CD4-positive, alpha-beta T cell treated with Interleukin-2 at 100 ng/mL for 4 hours (primary cell): ENCODE measurements at regions not wholly inside any gene's neighbourhood (a gene's known extent, or its start where the extent isn't known, plus 50 kb on each side); places are given as distances from the start of the nearest gene placed in this dataset.

Source experiments
- DNase-seq: peaks from one replicate; pipeline ENCODE4 v3.0.0-alpha.2; 2020; ENCODE audit warnings: low spot score

DNA sequence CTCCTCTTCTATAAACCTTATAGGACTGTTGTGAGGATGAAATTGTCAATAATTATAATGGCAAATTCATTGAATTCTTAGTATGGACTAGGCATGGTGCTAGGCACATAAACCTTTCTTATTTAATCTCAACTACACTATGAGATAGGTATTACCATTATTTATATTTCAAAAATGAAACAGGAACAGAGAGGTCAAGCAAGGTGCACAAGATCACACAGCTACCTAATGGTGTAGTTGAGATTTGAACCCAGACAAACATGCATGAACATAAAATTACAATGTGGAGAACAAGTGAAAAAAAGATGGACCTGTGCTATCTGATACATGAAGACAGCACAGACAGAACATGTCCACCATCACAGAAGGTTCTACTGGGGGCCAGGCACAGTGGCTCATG is 156.7 kb downstream of the AXIN2 start:
- DNase-seq: no peak

DNA sequence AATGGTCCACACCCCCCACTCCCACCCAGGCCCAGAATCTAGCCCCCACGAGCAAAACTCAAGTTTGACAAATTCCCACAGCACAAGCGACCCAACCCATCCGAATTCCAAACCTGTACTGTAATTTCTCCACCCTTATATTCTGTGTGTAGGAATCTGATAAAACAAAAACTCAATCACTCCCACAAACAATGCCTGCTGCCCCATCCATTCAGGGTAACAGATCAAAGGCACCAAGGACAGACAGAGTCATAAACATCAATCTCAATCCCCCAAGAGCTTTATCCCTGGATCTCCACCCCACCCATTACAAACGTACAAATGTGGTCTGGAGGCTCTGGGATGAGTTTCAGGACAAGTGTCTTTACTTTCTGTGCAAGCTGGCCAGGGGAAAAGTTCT is 157.8 kb downstream of the AXIN2 start:
- no peak for DNase-seq

DNA sequence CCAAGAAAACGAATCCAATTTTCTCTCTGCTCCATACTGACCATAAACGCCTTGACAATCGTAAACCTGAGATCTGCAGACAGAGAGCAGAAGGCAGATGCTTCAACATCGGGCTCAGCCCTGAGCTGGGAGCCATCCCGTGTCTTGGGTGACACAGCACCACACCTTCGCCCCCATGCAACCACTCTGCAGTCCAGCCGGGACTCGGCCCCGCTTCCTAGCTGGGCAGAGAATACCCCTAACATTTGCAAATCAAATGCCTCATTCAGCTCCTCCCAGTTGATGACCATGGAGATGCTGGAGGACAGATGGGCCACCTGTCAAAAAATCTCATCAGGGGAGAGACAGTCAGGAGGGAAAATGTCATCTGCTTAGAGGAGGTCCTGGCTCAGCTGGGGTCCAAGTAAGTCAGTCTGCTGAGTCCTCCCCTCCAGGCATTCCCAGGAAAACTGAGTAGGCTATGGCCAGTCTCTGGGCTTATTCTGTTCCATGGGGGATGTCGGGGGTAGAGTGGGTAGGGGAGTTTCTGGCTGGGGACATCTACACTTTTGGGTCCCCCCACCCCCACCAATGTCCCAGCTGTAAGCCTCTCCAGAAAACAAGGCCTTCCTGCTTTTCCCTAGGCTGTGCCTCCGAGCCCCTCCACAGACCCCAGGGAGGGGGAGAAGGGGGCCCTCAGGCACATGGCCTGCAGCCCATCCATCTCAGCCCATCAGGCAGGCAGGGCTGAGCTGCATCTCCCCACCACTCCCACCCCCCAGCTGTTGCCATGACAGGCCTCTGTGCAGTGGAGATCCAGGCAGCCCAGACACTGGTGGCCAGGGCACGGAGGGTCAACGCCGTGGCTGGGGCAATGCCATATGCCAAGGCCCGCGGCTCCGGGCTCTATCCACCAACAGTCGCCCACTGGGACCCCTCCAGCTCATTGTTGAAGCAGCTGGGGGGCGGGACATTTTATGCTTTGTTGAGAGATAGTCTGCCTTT is 158.6 kb downstream of the AXIN2 start:
- DNase-seq: no peak

DNA sequence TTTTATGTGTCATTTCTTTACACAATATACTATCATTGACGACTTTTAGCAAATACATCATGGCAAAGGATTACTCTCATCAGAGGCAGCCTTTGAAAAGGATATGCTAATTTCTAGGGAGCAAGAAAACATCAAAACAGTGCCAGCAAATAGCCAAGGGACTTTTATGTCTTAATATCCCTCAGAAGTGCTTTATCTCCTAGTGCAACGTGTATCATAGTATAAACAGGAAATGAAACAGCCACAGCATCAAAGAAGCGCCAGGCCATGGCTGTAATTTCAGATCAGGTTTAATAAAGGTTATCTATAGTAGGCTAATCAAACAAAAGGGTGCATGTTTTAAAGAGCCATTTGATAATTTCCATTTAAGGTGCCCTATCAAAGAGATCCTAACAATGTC is 159.9 kb downstream of the AXIN2 start:
- DNase-seq: no peak

DNA sequence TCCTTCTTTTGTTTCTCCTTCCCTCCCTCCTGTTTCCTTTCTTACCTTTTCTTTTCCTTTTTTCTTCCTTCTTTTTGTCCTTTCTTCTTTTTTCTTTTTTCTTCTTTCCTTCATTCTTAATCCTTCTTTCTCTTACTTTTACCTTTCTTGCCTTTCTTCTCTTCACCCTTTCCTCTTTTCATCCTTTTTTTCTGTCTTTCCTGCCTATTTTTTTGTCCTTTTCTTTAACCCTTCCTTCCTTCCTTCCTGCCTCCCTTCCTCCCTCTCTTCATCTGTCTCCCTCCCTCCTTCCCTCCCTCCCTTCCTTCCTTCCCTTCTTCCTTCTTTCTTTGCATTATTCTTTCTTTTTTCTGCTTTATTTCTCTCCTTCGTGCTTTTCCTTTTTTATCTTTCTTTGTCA is 160.7 kb downstream of the AXIN2 start:
- no peak for DNase-seq

DNA sequence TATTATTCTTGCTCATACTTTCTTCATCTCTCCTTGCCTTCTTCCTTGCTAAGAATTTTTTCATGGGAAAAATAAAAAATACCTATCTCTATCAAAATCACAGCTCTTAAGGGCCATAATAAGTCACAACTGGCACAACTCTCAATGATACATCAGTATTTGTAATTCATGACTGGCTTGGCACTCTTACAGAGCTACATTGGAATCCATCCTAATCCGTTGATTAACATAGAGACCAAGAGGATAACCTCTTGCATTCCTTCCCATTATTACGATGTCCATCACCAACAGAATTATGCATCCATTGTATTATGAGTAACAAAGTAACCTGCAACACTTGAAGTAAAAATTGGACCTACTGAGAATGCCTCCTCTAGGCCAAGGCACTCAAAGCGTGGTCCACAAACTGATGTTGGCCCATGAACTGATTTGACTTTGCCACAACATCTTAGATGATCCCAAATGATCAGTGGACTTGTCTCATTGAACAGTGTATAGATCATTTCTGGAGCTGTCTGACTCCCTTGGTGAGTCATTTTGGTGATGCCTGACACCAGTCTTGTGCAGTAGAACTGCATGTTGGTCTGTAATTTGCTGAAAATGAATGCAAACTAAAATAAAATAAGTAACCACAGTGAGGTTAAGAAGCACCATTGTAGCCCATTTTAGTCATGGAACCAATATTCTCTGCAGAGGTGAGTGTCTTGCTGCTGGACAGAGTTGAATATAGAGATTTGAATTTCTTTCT is 163.2 kb downstream of the AXIN2 start:
- DNase-seq: no peak

DNA sequence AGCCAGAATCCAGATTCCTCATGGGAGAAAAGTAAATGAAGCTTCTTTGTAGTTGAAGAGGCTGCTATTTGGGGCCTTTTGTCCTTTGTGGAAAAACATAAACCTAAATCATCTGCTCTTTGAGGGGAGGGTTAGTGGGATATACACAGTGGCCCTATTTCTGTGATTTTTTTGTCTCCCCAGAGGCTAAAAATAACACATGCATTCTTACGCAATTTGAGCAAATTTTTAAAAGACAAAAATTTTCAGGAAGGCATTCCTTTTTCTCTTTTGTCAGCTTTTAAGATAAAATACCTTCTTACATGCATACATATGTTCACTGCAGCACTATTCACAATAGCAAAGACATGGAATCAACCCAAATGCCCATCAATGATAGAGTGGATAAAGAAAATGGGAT is 165.5 kb downstream of the AXIN2 start:
- no peak for DNase-seq

DNA sequence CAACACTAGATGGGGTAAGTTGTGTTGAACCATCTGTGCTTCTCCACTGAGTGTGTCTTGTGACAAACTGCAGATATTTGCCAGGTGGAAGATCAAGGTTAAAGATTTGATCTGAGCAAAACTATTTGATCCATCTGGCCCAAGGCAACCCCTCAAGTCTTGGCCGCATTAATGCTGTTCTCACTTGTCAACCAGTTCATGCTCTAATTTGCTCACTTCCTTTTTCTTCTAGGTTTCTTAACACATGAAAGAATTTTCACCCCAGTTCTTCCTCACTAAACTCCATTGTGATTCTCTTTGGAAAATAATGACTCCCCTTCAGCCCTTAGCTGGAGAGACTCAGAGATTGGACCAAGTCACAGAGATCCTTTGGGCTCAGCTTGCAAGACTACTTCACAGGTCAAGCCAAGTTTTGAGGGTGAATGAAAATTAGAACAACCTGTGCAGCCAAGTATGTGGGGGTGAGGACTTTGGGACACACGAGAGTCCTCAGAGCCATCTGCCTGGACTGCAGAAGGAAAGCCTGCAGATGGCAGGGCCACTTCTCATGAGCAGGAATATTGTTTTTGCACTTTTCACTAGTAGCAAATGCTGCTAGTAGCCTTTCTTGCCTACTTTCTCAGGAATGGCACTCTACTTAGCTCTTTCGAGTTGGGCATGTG is 166.5 kb downstream of the AXIN2 start:
- DNase-seq: no peak

DNA sequence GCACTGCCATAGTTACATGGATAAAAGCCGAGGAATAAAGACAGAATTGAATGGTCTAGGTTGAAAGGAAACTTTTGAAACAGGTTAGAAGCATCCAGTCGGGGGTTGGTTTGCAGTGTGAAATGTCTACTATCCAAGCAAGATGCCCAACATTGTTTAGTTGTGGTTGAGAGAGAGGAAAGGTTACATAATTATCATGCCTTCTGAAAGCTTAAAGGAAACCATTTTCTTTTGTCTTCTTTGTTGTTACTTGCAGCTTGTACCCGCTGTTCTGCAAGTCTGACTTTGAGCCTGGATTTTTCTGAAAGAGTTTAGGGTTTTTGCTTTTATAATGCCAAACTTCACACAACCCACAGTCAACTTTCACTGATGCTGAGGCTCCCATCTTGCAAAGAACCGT is 167.9 kb downstream of the AXIN2 start:
- DNase-seq: no peak

DNA sequence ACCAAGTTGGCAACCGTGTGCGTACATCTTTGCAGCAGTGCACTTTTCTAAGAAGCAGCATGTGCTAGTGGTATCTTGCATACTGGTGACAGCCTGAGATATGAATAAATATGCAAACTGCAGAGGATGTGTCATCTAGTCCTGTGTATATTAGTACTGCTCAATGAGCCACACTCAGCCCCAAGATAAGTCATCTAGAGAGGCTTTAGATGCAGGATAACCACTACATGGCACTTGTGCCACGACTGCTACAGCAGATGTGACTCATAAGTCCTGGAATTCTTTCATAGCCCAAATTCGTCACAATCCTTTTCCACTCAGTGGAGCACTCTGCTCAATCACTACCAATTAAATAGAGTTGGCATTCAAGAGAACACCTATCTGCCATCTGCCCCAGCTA is 171.5 kb downstream of the AXIN2 start:
- no peak for DNase-seq

DNA sequence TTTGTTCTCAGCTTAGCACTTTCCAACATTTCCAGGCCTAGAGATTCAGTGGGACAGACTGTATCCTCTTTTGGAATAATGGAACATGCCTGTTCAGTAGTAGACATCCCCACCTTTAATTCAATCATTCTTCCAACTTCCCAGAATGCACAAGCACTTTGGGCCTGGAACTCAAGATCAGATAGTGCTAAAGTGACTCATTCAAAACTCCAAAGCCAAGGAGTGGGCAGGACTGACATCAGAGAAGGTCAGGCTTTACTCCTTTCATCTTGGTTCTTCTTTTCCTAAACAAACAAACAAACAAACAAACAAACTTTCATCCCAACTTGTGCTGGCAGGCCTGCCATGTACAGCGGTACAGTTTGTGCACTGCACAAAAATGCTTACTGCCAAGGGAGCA is 172.0 kb downstream of the AXIN2 start:
- no peak for DNase-seq

DNA sequence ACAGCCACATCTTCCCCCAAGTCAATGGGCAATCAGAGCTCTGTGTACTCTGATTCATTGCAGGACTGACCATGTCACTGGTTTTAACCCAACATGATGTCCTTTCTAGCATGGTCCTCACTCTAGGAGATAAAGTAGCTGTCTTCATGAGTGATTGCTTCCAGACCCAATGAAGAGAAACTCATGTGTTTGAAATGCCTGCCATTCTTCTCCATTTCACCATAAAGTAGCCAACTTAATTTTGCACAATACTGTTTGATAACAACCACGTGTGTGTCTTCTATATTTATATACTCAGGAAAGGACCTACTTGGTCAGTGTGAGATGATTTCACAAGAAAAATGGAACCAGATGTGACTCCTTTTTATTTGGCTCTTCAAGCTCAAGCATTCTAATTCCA is 172.5 kb downstream of the AXIN2 start:
- no peak for DNase-seq

DNA sequence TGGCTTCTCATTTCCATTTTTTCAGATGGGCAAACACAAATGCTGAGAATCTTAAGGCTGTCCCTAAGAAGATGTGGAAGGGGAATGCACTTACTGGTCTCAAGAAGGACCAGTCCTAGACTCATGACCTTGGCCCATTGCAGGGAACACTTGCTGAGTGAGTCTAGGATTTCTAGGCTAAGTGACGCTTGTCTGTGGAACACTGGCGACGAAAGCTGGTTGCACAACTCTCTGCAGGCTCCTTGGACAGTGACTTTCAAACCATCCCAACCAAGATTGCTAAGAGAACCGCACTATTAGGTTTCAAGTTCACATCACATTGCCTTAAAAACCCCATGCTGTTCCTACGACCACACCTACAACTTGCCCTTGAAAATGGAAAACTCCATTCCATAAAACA is 174.1 kb downstream of the AXIN2 start:
- no peak for DNase-seq

DNA sequence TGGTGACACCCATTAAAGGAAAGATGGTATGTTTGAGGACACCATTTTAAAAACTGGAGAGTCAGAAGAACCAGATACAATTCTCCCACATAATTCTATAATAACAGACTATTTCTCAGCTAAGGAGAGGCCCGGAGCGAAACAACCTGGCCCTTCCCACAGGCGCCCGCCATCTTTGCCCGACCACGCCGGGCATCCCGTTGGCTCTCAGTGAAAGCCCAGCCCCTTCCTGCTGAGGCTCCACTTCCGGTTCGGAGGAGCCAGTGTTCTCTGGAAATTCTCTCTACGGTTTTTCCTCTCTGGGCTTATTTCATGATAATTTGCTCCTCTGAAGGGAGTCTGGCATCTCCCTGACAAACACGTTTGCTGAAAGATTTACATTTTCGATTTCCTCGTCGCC is 175.7 kb downstream of the AXIN2 start:
- no peak for DNase-seq

DNA sequence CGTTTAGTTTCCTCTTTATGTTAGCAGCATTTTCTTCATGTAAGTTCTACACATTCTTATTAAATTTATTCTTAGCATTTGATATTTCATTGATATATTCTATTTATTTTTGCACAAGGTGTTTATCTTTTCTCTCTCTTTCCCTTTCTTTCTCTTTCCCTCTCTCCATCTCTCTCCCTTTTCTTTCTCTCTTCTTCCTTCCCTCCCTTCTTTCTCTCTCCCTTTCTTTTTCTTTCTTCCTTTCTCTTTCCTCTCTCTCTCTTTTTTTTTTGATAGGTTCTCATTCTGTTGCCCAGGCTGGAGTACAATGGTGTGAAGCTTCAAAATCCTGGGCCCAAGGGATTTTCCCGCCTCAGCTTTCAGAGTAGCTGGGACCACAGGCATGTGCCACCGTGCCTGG is 176.4 kb downstream of the AXIN2 start:
- no peak for DNase-seq

DNA sequence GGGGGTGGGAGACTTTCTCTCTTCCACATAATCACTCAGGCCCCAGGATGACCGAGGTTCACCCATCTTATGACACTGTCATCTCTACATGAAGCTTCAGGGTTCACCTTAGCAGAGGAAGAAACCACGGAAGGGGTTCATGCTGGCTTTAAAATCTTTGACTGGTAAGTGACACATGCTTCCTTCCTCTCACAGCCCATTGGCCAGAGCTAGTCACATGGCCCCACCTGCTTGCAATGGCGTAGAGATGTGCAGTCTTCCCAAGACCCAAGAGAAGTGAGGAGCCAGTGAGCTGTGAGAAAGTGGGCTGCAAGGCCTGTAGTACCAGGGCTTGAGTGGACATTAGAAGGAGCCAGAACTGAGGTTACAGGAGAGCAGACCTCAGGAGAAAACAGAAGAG is 180.3 kb downstream of the AXIN2 start:
- no peak for DNase-seq

DNA sequence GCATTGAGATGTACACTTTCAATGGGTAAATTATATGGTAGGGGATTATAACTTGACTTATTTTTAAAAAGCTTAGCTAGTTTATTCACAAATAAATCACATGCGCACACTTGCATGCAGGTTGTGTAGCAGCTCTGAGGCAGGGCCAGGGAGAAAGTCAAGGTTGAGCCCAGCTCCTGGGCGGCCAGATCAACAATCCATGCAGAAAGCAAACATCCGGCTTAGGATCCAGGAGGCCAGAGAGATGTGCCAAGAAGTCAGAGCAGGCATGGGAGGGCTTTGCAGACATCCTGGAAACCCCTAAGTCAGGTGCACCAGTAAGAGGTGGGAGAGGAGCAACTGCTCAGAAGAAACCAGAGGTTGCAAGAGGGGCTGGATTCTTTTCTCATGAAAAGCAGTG is 186.5 kb downstream of the AXIN2 start:
- DNase-seq: no peak

DNA sequence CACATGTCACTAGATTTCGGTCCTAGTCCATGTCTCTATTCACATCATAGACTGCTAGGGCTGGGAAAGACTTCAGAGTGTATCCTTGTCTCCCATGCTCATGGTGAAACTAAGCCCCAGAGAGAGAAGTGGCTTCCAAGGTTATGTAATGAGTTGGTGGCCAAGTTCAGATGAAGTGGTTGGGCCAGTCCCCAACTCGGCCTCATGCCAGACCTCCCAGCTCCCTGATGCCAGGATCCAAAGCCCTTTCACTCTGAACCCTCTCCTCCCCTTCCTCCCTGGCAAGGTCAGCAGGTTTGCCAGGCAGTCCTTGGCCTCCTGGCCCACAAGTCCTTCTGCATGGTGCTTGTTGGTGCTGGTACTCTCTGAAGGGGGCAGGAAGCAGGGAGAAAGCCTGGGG is 189.7 kb downstream of the AXIN2 start:
- DNase-seq: no peak

DNA sequence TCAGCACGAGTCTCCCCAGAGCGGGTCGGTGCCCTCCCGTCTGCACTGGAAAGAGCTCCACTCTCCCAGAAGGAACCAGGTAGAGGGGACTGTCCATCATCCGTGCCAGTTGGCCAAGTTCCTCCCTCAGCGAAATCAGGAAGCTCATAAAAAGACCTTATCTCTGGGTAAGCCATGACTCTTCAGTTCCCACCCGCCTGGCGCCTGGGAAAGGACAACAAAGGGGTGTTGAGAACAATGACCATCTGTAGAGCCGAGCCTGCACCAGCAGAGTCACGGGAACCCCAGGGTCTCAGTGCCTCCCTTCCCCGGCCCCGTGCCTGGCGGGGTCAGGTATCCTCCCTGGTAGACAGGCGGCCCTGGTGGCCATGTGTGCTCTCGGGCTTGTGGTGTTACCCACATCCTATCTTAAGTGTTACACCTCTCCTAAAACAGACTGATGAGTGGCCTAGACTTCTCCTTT is 190.7 kb downstream of the AXIN2 start:
- DNase-seq: no peak

DNA sequence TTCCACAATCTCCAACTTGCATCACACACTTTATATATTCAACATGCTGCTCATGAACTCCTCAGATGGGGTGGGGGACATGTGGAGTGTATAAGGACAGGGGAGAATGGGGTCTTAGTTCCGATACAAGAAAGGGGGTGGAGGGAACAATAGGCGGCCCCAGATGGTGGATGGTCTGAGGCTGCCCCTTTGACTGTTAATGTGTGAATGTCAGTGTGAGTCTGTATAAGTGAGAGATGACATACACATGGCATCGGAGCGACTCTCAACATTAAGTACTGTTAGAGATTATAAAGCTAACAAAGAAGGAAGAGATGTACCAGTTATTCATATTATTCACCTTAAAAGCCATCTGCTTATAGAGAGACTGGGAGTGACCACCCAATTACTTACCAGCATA is 193.1 kb downstream of the AXIN2 start:
- DNase-seq: no peak

DNA sequence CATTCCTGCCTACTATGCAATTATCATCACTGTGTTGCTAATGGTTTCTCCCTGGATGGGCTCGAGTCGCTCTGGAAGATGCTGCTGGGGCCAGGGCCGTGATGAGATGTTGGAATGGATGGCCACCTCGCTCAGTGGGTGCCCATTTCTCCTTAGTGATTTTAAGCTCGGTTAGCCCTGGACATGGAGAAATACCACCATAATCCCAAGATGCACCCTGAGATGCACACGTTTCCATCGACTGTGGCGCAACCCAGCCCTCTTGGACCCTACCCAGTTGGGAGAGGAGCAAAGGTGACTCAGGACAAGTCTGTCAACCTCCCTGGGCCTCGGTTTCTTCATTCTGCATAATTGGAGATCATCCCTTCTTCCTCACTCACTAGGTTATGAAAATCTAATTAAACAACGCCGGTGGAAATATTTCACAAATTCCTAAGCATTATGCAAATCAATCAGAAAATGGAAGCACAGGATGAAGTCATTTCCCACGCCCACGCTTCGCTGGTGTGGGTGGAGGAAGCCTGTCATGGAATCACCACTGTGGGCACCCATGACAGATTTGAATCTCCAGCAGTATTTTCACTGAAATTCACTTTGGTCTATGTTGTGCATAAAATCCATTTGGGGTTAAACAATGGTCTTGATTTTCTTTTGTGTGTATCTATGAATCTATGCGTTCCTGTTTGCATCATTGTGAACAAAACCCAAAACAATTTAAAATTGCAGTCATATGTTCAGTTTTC is 195.2 kb downstream of the AXIN2 start:
- DNase-seq: no peak

DNA sequence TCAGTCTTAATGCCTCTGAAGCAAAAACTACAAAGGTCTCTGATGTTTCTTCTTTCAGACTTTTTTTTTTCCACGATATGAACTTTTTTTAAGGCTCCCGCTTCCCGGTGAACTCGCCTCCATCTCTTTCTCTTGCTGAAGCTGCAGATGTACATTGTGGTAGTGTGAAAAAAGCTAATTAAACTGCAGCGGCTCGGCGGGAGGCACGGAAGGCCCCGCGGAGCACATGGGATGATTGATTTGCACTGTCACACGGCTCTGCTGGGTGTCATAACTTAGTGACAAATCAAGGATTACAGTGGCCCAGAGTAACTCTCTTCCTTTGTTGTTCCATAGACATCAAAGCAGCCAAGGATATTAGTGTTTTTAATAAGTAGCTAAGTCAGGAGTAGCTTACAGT is 196.3 kb downstream of the AXIN2 start:
- DNase-seq: no peak
